ENCODE measurements at regions not wholly inside any gene's neighbourhood (a gene's known extent, or its start where the extent isn't known, plus 50 kb on each side); places are given as distances from the start of the nearest gene placed in this dataset.

- Histone ChIP-seq H3K36me3 (replicated peaks in 1 of 2; ENCODE audit: control insufficient read depth in 1 of 2, insufficient read depth in 2 of 2, low read length in 2 of 2) (no peaks in the 10 kb centered on the region), H3K79me2 (ENCODE audit: insufficient read depth, low read length) (no peaks in the 10 kb centered on the region), H3K9me3 (ENCODE audit: low read length) (peaks cover 33% of the 10 kb centered on the region), H3K9ac (ENCODE audit: insufficient read depth, low read depth, low read length) (no peak overlapping the region), H2AFZ (ENCODE audit: low read length) (no peak overlapping the region), H3K4me2 (ENCODE audit: low read depth, low read length) (no peak overlapping the region), H3K4me1 (ENCODE audit: insufficient read depth, low read length) (no peaks in the 10 kb centered on the region), H4K20me1 (ENCODE audit: insufficient read depth, low read length) (no peaks in the 10 kb centered on the region), H3K27ac (ENCODE audit: extremely low read length, insufficient read depth, low read length) (no peak overlapping the region), H3K4me3 (replicated peaks in 1 of 3; ENCODE audit: insufficient read depth in 1 of 3, low read depth in 2 of 3, low read length in 3 of 3) (no peak overlapping the region), H3K27me3 (ENCODE audit: control insufficient read depth in 1 of 2, insufficient read depth in 2 of 2, low read length in 2 of 2) (no peaks in the 10 kb centered on the region)
- POLR2A ChIA-PET, result no interaction called here
- in situ Hi-C loops (cut with HindIII; ENCODE audit: extremely low pct_ligation_motif_present, low pct_unique_long_range_greater_than_20kb), result no loop called here
- CTCF ChIA-PET (ENCODE audit: low intra/inter-chr PET ratio, low total read pairs), result no interaction called here
- intact Hi-C loops (cut with micrococcal nuclease; ENCODE audit: unreplicated experiment), result no loop called here
- WGBS (ENCODE audit: low lambda C conversion rate), result 57% methylated on average over 1 of the region's 1 CpG
- no TSS peak for BruUV-seq (replicated peaks)
- ATAC-seq (no peak), FAIRE-seq (no peak), DNase-seq (ENCODE audit: low spot score) (no peak)
- TF ChIP-seq SIX4 (CRISPR knock-in tag; IDR thresholded peaks at IDR 0.05), result no peak
- no peak for TF ChIP-seq ZNF280D (CRISPR knock-in tag; IDR thresholded peaks at IDR 0.05)
- no peak for TF ChIP-seq DPF2 (CRISPR knock-in tag; IDR thresholded peaks at IDR 0.05; ENCODE audit: borderline replicate concordance, low read depth)
These were observed 548.1 kb upstream of the INTU start for GRCh38 chr4:127084666-127085065.

- no TSS peak for BruUV-seq (replicated peaks)
- ChIA-PET POLR2A (no interaction called here), CTCF (ENCODE audit: low intra/inter-chr PET ratio, low total read pairs) (no interaction called here)
- Histone ChIP-seq H4K20me1 (ENCODE audit: insufficient read depth, low read length) (no peaks in the 10 kb centered on the region), H3K9ac (ENCODE audit: insufficient read depth, low read depth, low read length) (no peak overlapping the region), H2AFZ (ENCODE audit: low read length) (no peak overlapping the region), H3K27ac (ENCODE audit: extremely low read length, insufficient read depth, low read length) (no peak overlapping the region), H3K4me1 (ENCODE audit: insufficient read depth, low read length) (no peaks in the 10 kb centered on the region), H3K36me3 (replicated peaks in 1 of 2; ENCODE audit: control insufficient read depth in 1 of 2, insufficient read depth in 2 of 2, low read length in 2 of 2) (no peaks in the 10 kb centered on the region), H3K4me3 (replicated peaks in 1 of 3; ENCODE audit: insufficient read depth in 1 of 3, low read depth in 2 of 3, low read length in 3 of 3) (no peak overlapping the region), H3K9me3 (ENCODE audit: low read length) (no peaks in the 10 kb centered on the region), H3K4me2 (ENCODE audit: low read depth, low read length) (no peak overlapping the region), H3K27me3 (ENCODE audit: control insufficient read depth in 1 of 2, insufficient read depth in 2 of 2, low read length in 2 of 2) (no peaks in the 10 kb centered on the region), H3K79me2 (ENCODE audit: insufficient read depth, low read length) (no peaks in the 10 kb centered on the region)
- intact Hi-C loops (cut with micrococcal nuclease; ENCODE audit: unreplicated experiment), result no loop called here
- no peak for TF ChIP-seq ZNF264 (CRISPR knock-in tag; IDR thresholded peaks at IDR 0.05)
- in situ Hi-C loops (cut with HindIII; ENCODE audit: extremely low pct_ligation_motif_present, low pct_unique_long_range_greater_than_20kb), result no loop called here
- no peak for FAIRE-seq
- ATAC-seq, result no peak
- WGBS (ENCODE audit: low lambda C conversion rate), result 0% methylated on average over 2 of the region's 2 CpGs
- no peak for DNase-seq (ENCODE audit: low spot score)
These were observed 535.7 kb upstream of the INTU start for GRCh38 chr4:127097061-127097460.
